ENCODE measurements at regions not wholly inside any gene's neighbourhood (a gene's known extent, or its start where the extent isn't known, plus 50 kb on each side); places are given as distances from the start of the nearest gene placed in this dataset.

DNA sequence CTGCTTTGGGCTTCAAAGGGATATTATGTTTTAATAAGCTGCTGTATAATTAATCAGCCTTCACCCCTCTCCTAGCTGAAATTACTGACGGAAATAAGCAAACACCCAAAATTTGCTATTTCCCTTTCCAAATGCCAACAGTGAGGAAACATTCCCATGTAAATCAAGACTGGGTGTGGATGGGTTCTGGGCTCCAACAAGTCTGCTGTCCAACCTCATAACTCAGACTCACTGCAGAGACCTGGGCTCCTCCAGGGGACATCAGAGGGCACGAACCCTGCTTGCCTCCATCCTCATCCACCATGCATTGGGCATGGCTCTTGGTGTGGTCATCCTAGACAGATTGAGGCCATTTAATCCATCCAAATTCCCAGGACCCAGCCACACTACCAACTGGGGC is 173.7 kb downstream of the C1D start (continued):
- no peak for TF ChIP-seq HOXA7 (CRISPR knock-in tag; IDR thresholded peaks at IDR 0.05)
- TF ChIP-seq ZNF302 (CRISPR knock-in tag; IDR thresholded peaks at IDR 0.05) = no peak
- TF ChIP-seq EHF (CRISPR knock-in tag; IDR thresholded peaks at IDR 0.05) = no peak
- TF ChIP-seq, protein P1, sequence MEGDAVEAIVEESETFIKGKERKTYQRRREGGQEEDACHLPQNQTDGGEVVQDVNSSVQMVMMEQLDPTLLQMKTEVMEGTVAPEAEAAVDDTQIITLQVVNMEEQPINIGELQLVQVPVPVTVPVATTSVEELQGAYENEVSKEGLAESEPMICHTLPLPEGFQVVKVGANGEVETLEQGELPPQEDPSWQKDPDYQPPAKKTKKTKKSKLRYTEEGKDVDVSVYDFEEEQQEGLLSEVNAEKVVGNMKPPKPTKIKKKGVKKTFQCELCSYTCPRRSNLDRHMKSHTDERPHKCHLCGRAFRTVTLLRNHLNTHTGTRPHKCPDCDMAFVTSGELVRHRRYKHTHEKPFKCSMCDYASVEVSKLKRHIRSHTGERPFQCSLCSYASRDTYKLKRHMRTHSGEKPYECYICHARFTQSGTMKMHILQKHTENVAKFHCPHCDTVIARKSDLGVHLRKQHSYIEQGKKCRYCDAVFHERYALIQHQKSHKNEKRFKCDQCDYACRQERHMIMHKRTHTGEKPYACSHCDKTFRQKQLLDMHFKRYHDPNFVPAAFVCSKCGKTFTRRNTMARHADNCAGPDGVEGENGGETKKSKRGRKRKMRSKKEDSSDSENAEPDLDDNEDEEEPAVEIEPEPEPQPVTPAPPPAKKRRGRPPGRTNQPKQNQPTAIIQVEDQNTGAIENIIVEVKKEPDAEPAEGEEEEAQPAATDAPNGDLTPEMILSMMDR (IDR thresholded peaks at IDR 0.05) = no peak
- TF ChIP-seq POLR2A (IDR thresholded peaks at IDR 0.05; ENCODE audit: low read length) = no peak
- TF ChIP-seq ZSCAN20 (CRISPR knock-in tag; IDR thresholded peaks at IDR 0.05) = no peak

DNA sequence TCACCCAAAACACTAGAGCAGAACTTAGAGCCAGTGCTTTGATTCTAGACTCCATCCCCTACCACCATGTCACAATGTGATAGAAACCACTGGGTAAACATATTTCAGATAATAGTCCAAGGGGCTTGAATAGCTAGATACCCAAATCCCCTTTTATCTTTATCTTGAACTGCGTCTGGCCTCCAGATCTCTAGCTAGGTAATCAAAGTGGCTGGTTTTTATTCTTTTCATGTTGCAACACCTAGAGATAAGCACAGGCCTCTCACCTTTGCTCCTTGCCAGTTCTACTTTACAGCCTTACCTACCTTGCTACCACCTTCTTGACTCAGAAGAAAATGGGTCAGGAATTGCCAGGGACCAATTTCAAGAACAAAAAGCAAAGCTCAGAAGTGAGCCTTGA is 171.2 kb downstream of the C1D start:
- FAIRE-seq = no peak
- no peak overlapping the region for H3K4me3 ChIP-seq
- 58% methylated on average over 1 of the region's 1 CpG for WGBS (ENCODE audit: missing lambda C conversion rate)
- ChIA-PET CTCF (no interaction called here), POLR2A (no interaction called here)
- H3K4me1 ChIP-seq = no peaks in the 10 kb centered on the region
- DNase-seq (ENCODE audit: low read depth in 1 of 2, low spot score in 1 of 2) = no peak
- H3K4me2 ChIP-seq = no peak overlapping the region
- H3K27ac ChIP-seq = no peak overlapping the region
- ATAC-seq = no peak
- no peaks in the 10 kb centered on the region for H3K9me3 ChIP-seq
- TF ChIP-seq, protein P2, sequence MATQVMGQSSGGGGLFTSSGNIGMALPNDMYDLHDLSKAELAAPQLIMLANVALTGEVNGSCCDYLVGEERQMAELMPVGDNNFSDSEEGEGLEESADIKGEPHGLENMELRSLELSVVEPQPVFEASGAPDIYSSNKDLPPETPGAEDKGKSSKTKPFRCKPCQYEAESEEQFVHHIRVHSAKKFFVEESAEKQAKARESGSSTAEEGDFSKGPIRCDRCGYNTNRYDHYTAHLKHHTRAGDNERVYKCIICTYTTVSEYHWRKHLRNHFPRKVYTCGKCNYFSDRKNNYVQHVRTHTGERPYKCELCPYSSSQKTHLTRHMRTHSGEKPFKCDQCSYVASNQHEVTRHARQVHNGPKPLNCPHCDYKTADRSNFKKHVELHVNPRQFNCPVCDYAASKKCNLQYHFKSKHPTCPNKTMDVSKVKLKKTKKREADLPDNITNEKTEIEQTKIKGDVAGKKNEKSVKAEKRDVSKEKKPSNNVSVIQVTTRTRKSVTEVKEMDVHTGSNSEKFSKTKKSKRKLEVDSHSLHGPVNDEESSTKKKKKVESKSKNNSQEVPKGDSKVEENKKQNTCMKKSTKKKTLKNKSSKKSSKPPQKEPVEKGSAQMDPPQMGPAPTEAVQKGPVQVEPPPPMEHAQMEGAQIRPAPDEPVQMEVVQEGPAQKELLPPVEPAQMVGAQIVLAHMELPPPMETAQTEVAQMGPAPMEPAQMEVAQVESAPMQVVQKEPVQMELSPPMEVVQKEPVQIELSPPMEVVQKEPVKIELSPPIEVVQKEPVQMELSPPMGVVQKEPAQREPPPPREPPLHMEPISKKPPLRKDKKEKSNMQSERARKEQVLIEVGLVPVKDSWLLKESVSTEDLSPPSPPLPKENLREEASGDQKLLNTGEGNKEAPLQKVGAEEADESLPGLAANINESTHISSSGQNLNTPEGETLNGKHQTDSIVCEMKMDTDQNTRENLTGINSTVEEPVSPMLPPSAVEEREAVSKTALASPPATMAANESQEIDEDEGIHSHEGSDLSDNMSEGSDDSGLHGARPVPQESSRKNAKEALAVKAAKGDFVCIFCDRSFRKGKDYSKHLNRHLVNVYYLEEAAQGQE (IDR thresholded peaks at IDR 0.05) = no peak
- TF ChIP-seq ESRRA (IDR thresholded peaks at IDR 0.05; ENCODE audit: borderline replicate concordance, low read length) (no peak), BHLHE40 (IDR thresholded peaks at IDR 0.05; ENCODE audit: low read depth, low read length) (no peak), MAFK (IDR thresholded peaks at IDR 0.05; ENCODE audit: partially characterized antibody) (no peak), TFCP2L1 (CRISPR knock-in tag; IDR thresholded peaks at IDR 0.05) (no peak), PHF8 (IDR thresholded peaks at IDR 0.05; ENCODE audit: borderline replicate concordance, low read depth) (no peak), RAD21 (conservative IDR thresholded peaks at IDR 0.05 in 1 of 2, IDR thresholded peaks at IDR 0.05 in 1 of 2) (no peak), RFX5 (IDR thresholded peaks at IDR 0.05) (no peak), RARB (CRISPR knock-in tag; IDR thresholded peaks at IDR 0.05) (no peak), SMC3 (IDR thresholded peaks at IDR 0.05) (no peak), NPAS2 (CRISPR knock-in tag; IDR thresholded peaks at IDR 0.05; ENCODE audit: borderline replicate concordance) (no peak), CHD2 (IDR thresholded peaks at IDR 0.05; ENCODE audit: low read length, partially characterized antibody) (no peak)
- TF ChIP-seq, protein P3, sequence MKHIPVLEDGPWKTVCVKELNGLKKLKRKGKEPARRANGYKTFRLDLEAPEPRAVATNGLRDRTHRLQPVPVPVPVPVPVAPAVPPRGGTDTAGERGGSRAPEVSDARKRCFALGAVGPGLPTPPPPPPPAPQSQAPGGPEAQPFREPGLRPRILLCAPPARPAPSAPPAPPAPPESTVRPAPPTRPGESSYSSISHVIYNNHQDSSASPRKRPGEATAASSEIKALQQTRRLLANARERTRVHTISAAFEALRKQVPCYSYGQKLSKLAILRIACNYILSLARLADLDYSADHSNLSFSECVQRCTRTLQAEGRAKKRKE (CRISPR knock-in tag; IDR thresholded peaks at IDR 0.05; ENCODE audit: low read depth) = no peak
- TF ChIP-seq, protein P4, sequence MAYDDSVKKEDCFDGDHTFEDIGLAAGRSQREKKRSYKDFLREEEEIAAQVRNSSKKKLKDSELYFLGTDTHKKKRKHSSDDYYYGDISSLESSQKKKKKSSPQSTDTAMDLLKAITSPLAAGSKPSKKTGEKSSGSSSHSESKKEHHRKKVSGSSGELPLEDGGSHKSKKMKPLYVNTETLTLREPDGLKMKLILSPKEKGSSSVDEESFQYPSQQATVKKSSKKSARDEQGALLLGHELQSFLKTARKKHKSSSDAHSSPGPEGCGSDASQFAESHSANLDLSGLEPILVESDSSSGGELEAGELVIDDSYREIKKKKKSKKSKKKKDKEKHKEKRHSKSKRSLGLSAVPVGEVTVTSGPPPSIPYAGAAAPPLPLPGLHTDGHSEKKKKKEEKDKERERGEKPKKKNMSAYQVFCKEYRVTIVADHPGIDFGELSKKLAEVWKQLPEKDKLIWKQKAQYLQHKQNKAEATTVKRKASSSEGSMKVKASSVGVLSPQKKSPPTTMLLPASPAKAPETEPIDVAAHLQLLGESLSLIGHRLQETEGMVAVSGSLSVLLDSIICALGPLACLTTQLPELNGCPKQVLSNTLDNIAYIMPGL (CRISPR knock-in tag; IDR thresholded peaks at IDR 0.05; ENCODE audit: borderline replicate concordance) = no peak
- TF ChIP-seq, protein P5, sequence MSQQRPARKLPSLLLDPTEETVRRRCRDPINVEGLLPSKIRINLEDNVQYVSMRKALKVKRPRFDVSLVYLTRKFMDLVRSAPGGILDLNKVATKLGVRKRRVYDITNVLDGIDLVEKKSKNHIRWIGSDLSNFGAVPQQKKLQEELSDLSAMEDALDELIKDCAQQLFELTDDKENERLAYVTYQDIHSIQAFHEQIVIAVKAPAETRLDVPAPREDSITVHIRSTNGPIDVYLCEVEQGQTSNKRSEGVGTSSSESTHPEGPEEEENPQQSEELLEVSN (IDR thresholded peaks at IDR 0.05; ENCODE audit: borderline replicate concordance, low read depth) = no peak
- TF ChIP-seq, protein P6, sequence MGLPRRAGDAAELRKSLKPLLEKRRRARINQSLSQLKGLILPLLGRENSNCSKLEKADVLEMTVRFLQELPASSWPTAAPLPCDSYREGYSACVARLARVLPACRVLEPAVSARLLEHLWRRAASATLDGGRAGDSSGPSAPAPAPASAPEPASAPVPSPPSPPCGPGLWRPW (IDR thresholded peaks at IDR 0.05) = no peak
